ENCODE measurements at regions not wholly inside any gene's neighbourhood (a gene's known extent, or its start where the extent isn't known, plus 50 kb on each side); places are given as distances from the start of the nearest gene placed in this dataset.
"Not testable (repeated sequence)": the region's sequence is repeated elsewhere in the genome, so short reads cannot be mapped to it uniquely, and the experiment has no call there.

DNA sequence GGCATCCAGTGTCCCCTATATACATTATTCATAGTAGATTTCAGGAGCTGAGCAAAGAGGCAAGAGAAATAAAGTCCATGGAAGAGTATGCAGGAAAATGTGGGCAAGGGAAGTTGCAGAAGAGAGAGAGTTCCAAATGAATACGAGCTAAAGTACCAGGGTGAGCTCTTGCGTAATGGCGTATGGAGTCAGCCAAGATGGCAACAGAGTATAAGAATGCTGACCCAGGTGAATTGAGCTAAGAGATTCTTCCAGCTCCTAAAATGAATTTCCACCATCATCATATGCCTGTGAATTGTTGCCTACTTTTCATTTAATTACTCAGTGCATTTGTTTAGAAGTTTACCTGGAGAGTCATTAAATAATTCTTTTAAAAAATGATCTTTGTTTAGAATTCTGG is 153.2 kb upstream of the CNTNAP4 start:
- ChIA-PET CTCF (interaction anchor here (0.6 kb wide), 2 partner anchors 321 to 412 kb away, joined by 3 to 4 read pairs; no protein-coding TSS in a partner anchor), POLR2A (interaction anchor here (0.5 to 1.1 kb wide), 2 partner anchors 14 to 465 kb away, joined by 3 to 5 read pairs; no protein-coding TSS in a partner anchor)
- intact Hi-C loops (cut with micrococcal nuclease) = no loop called here

DNA sequence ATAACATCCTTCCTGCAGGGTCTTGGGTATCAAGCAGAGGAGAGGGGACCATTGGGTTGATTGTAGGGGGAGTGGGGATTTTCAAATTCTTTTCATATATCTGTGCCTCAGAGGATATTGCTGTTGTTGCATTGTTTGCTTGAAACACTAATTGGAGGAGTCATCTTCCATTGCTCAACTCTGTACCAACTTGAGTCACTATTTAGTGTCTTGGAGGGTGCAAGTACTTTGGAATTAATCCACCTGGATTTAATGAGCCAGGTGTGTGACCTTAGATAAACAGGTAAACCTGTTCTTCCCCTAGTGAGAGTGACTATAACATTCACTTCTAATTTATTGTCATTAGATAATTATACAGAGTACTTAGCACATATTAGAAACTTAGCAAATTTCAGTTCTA is 151.3 kb upstream of the CNTNAP4 start:
- no peak overlapping the region for H3K4me3 Mint-ChIP-seq (ENCODE audit: unreplicated experiment)
- no TSS peak for BruUV-seq (replicated peaks)
- intact Hi-C loops (cut with micrococcal nuclease) = no loop called here
- TF ChIP-seq, protein P1, sequence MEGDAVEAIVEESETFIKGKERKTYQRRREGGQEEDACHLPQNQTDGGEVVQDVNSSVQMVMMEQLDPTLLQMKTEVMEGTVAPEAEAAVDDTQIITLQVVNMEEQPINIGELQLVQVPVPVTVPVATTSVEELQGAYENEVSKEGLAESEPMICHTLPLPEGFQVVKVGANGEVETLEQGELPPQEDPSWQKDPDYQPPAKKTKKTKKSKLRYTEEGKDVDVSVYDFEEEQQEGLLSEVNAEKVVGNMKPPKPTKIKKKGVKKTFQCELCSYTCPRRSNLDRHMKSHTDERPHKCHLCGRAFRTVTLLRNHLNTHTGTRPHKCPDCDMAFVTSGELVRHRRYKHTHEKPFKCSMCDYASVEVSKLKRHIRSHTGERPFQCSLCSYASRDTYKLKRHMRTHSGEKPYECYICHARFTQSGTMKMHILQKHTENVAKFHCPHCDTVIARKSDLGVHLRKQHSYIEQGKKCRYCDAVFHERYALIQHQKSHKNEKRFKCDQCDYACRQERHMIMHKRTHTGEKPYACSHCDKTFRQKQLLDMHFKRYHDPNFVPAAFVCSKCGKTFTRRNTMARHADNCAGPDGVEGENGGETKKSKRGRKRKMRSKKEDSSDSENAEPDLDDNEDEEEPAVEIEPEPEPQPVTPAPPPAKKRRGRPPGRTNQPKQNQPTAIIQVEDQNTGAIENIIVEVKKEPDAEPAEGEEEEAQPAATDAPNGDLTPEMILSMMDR (IDR thresholded peaks at IDR 0.05; ENCODE audit: unreplicated experiment) = no peak
- DNase-seq (ENCODE audit: unreplicated experiment) = peak; percentile 63
- peaks cover 5% of the 10 kb centered on the region for H3K9me3 Mint-ChIP-seq (ENCODE audit: unreplicated experiment)
- CTCF ChIA-PET = interaction anchor here (0.7 kb wide), 2 partner anchors 642 to 1088 kb away, joined by 4 read pairs; no protein-coding TSS in a partner anchor
- H3K36me3 Mint-ChIP-seq (ENCODE audit: insufficient read depth, unreplicated experiment) = no peaks in the 10 kb centered on the region
- peaks cover 11% of the 10 kb centered on the region for H3K4me1 Mint-ChIP-seq (ENCODE audit: insufficient read depth, unreplicated experiment)
- H3K27ac Mint-ChIP-seq (ENCODE audit: low read depth, unreplicated experiment) = no peak overlapping the region
- H3K27me3 Mint-ChIP-seq (ENCODE audit: insufficient read depth, unreplicated experiment) = no peaks in the 10 kb centered on the region
- POLR2A ChIA-PET = no interaction called here

More for the DNA sequence above, 153.2 kb upstream of the CNTNAP4 start:
- Mint-ChIP-seq H3K9me3 (ENCODE audit: unreplicated experiment) (peaks cover 5% of the 10 kb centered on the region), H3K27me3 (ENCODE audit: insufficient read depth, unreplicated experiment) (no peaks in the 10 kb centered on the region), H3K4me1 (ENCODE audit: insufficient read depth, unreplicated experiment) (peaks cover 11% of the 10 kb centered on the region), H3K4me3 (ENCODE audit: unreplicated experiment) (no peak overlapping the region), H3K27ac (ENCODE audit: low read depth, unreplicated experiment) (no peak overlapping the region), H3K36me3 (ENCODE audit: insufficient read depth, unreplicated experiment) (no peaks in the 10 kb centered on the region)
- no TSS peak for BruUV-seq (replicated peaks)
- TF ChIP-seq, protein P1 (IDR thresholded peaks at IDR 0.05; ENCODE audit: unreplicated experiment) = no peak
- peak; percentile 55 for DNase-seq (ENCODE audit: unreplicated experiment)

DNA sequence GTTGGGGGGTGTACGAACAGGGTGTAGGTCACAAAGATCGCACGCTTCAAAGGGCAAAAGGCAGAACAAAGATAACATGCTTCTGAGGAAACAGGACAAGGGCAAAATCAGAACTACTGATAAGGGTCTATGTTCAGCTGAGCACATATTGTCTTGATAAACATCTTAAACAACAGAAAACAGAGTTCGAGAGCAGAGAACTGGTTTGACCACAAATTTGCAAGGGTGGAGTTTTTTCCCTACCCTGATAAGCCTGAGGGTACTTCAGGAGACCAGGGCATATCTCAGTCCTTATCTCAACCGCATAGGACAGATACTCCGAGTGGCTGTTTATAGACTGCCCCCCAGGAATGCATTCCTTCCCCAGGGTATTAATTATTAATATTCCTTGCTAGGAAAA is 139.1 kb upstream of the CNTNAP4 start:
- DNase-seq (ENCODE audit: unreplicated experiment); H3K27ac Mint-ChIP-seq (ENCODE audit: low read depth, unreplicated experiment); intact Hi-C loops (cut with micrococcal nuclease); H3K9me3 Mint-ChIP-seq (ENCODE audit: unreplicated experiment); H3K4me3 Mint-ChIP-seq (ENCODE audit: unreplicated experiment); H3K4me1 Mint-ChIP-seq (ENCODE audit: insufficient read depth, unreplicated experiment); H3K36me3 Mint-ChIP-seq (ENCODE audit: insufficient read depth, unreplicated experiment); H3K27me3 Mint-ChIP-seq (ENCODE audit: insufficient read depth, unreplicated experiment); BruUV-seq (replicated peaks): not testable (repeated sequence)
- ChIA-PET CTCF (interaction anchor here (0.6 kb wide), 1 partner anchor 338 kb away, joined by 3 read pairs; no protein-coding TSS in a partner anchor), POLR2A (interaction anchor here (1.0 kb wide), 1 partner anchor 14 kb away, joined by 3 read pairs; no protein-coding TSS in a partner anchor)

DNA sequence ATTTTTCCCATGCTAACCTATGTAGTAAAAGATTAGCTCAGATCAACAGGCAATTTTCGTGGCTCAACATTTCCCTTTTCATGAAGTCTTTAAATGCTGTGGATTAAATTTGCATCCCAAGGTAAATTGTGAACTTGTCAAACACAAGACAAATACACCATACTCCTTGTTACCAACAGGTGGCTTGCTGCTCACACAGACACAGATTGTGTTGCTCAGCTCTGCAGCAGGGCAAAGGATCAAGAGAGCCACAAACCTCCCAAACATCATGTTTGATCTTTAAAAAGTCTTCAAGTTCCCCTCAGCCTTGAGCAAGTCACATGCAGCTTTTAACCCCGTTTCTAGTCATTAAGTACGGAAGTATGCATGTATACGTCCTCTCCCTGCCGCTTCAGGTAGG is 119.6 kb upstream of the CNTNAP4 start:
- no TSS peak for BruUV-seq (replicated peaks)
- CTCF ChIA-PET = interaction anchor here (0.6 kb wide), 1 partner anchor 361 kb away, joined by 3 read pairs; no protein-coding TSS in a partner anchor
- POLR2A ChIA-PET = interaction anchor here (1.1 to 1.4 kb wide), 3 partner anchors 9 to 48 kb away, joined by 3 to 4 read pairs (median 4); no protein-coding TSS in a partner anchor
- DNase-seq (ENCODE audit: unreplicated experiment) = no peak
- Mint-ChIP-seq H3K36me3 (ENCODE audit: insufficient read depth, unreplicated experiment) (no peaks in the 10 kb centered on the region), H3K4me3 (ENCODE audit: unreplicated experiment) (no peak overlapping the region), H3K27me3 (ENCODE audit: insufficient read depth, unreplicated experiment) (no peaks in the 10 kb centered on the region), H3K27ac (ENCODE audit: low read depth, unreplicated experiment) (no peak overlapping the region), H3K9me3 (ENCODE audit: unreplicated experiment) (no peaks in the 10 kb centered on the region), H3K4me1 (ENCODE audit: insufficient read depth, unreplicated experiment) (no peaks in the 10 kb centered on the region)
- intact Hi-C loops (cut with micrococcal nuclease) = no loop called here
- TF ChIP-seq, protein P1 (IDR thresholded peaks at IDR 0.05; ENCODE audit: unreplicated experiment) = no peak
